GM19035 (cell line): ENCODE measurements at regions not wholly inside any gene's neighbourhood (a gene's known extent, or its start where the extent isn't known, plus 50 kb on each side); places are given as distances from the start of the nearest gene placed in this dataset.
A peak's percentile ranks its signal among the peaks of the same experiment; 100 is the strongest.
"Not testable (repeated sequence)": the region's sequence is repeated elsewhere in the genome, so short reads cannot be mapped to it uniquely, and the experiment has no call there.

Experiments used
- ATAC-seq: cut with Tn5 transposase; IDR thresholded peaks from one replicate; pipeline ENCODE4 v1.9.1; 2021; ENCODE audit not compliant: unreplicated experiment

- ATAC-seq, result not testable (repeated sequence)
Measured at GRCh38 chr5:34096033-34096432, 53.0 kb upstream of the C1QTNF3 start.

GRCh38 chr5:34099891-34100290, 56.9 kb upstream of the C1QTNF3 start:
- not testable (repeated sequence) for ATAC-seq

GRCh38 chr5:34101567-34101966, 58.6 kb upstream of the C1QTNF3 start:
- ATAC-seq, result not testable (repeated sequence)

- ATAC-seq, result not testable (repeated sequence)
Measured at GRCh38 chr5:34108897-34109296, 65.9 kb upstream of the C1QTNF3 start.

GRCh38 chr5:34124280-34124679, 81.3 kb upstream of the C1QTNF3 start:
- not testable (repeated sequence) for ATAC-seq

- peak; percentile 93 for ATAC-seq
Measured at GRCh38 chr5:34125354-34125753, 82.3 kb upstream of the C1QTNF3 start.

GRCh38 chr5:34126741-34127140, 83.7 kb upstream of the C1QTNF3 start:
- ATAC-seq, result not testable (repeated sequence)

GRCh38 chr5:34127818-34128217, 84.8 kb upstream of the C1QTNF3 start:
- ATAC-seq, result not testable (repeated sequence)

- ATAC-seq, result not testable (repeated sequence)
Measured at GRCh38 chr5:34128890-34129289, 85.9 kb upstream of the C1QTNF3 start.

GRCh38 chr5:34154988-34155387, 112.0 kb upstream of the C1QTNF3 start:
- not testable (repeated sequence) for ATAC-seq

- not testable (repeated sequence) for ATAC-seq
Measured at GRCh38 chr5:34156703-34157414, 113.8 kb upstream of the C1QTNF3 start.

- ATAC-seq, result not testable (repeated sequence)
Measured at GRCh38 chr5:34160904-34161303, 117.9 kb upstream of the C1QTNF3 start.

GRCh38 chr5:34171398-34171797, 128.4 kb upstream of the C1QTNF3 start:
- not testable (repeated sequence) for ATAC-seq

- not testable (repeated sequence) for ATAC-seq
Measured at GRCh38 chr5:34179453-34180190, 136.6 kb upstream of the C1QTNF3 start.

GRCh38 chr5:34180225-34180624, 137.2 kb upstream of the C1QTNF3 start:
- not testable (repeated sequence) for ATAC-seq

- ATAC-seq, result not testable (repeated sequence)
Measured at GRCh38 chr5:34180940-34181614, 138.1 kb upstream of the C1QTNF3 start.

GRCh38 chr5:34185005-34185404, 142.0 kb upstream of the C1QTNF3 start:
- not testable (repeated sequence) for ATAC-seq

- ATAC-seq, result not testable (repeated sequence)
Measured at GRCh38 chr5:34185572-34185971, 142.6 kb upstream of the C1QTNF3 start.

- ATAC-seq, result not testable (repeated sequence)
Measured at GRCh38 chr5:34186108-34186507, 143.1 kb upstream of the C1QTNF3 start.

- ATAC-seq, result not testable (repeated sequence)
Measured at GRCh38 chr5:34186865-34187264, 143.9 kb upstream of the C1QTNF3 start.

- ATAC-seq, result not testable (repeated sequence)
Measured at GRCh38 chr5:34187441-34187840, 144.4 kb upstream of the C1QTNF3 start.
